Left colon (tissue), 2 donors: ENCODE measurements at regions not wholly inside any gene's neighbourhood (a gene's known extent, or its start where the extent isn't known, plus 50 kb on each side); places are given as distances from the start of the nearest gene placed in this dataset.

Experiments
- ATAC-seq: fragments of 200-7000 bp; cut with Tn5 transposase; one replicate; pipeline ENCODE4 v1.9.1; 2020; ENCODE audit warnings: mild to moderate bottlenecking, moderate library complexity
- DNase-seq, 2 donors: peaks; one replicate each; pipeline ENCODE4 v3.0.0-alpha.2; 2020
- intact Hi-C, 2 donors: fragments of 100-400 bp; cut with DNase I in 1 of 2; cut with micrococcal nuclease in 1 of 2; formaldehyde crosslinking; loops; one replicate each; pipeline versions ENCODE4 v1.11.2 to v1.14.0; 2022; cut with DNase I, micrococcal nuclease
- donor health status: DM: no; HTN: no; CAD: no.
- donor health status: DM: yes; HTN: yes; CAD: no.

DNA sequence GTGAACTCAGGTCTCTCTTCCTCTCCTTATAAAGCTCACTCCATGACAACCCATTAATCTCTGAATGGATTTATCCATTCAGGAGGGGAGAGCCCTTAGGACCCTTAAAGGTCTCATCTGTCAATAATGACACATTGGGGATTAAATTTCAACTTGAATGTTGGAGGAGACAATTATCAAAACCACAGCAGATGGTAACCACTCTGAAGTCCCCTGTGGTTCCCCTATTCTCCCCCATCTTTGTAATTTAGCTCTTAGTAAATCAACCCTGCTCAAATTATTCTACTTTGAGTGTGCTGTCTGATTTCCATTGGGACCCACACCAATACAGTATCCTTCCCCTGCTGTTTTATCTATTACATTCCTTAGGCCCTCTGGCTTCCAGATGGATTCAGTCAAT lies 72.0 kb upstream of the RAI14 start:
- intact Hi-C loops: no loop called here
- DNase-seq (no peak), ATAC-seq (no peak)

DNA sequence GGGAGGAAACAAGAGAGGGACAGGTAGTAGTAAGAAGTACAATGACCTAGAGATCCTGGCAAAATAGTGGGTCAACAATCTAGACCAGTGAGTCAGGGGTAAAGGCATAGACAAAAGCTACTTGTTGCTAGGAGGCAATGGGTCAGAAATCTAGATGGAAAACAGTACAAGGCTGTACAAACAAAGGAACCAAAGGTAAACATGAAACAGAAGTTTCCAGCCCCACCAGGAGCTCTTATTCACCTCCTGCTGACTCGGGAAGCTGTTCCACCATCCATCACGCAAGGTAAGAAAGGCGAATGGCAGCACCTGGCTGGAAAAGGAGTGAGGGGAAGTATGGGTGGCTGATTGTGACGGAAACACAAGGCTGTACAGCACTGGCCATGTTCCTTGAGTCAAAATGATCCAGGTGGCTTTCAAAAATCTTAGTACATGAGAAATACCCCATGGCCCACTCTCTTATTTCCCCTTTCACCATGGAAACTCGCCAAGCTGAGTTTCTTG lies 70.5 kb upstream of the RAI14 start:
- ATAC-seq: no peak
- intact Hi-C loops: no loop called here

DNA sequence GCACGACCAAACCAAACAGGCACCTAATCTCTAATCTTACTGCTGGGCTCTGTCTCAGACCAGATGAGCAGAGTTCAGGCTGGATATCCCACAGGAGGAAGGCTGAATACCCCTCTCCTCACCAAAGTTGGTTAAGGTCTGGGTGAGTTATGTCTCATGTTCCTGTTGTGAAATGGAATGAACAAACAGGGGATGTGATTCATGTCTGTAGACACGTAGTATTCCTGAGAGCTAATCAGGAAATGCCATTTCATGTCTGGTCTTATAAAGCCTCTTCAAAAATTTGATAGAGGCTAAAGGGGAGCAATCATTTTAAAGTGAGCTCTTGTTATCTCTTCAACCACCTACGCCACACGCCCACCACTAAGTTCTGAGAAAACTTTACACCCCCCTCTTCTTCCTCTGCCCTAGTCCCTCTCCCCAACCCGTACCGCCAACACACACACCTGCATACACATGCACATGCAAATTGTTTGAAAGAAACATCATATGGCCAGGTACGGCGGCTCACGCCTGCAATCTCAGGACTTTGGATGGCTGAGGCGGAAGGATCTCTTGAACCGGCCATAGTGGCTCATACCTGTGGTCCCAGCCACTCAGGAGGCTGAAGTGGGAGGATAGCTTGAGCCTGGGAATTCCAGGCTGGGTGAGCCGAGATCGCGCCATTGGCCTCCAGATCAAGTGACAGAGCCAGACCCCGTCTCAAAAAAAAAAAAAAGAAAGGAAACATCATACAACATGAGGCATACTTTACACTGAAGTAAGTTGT lies 69.8 kb upstream of the RAI14 start:
- DNase-seq (no peak), ATAC-seq (no peak)
- intact Hi-C loops: no loop called here

More for the DNA sequence above, 70.5 kb upstream of the RAI14 start:
- DNase-seq: no peak

DNA sequence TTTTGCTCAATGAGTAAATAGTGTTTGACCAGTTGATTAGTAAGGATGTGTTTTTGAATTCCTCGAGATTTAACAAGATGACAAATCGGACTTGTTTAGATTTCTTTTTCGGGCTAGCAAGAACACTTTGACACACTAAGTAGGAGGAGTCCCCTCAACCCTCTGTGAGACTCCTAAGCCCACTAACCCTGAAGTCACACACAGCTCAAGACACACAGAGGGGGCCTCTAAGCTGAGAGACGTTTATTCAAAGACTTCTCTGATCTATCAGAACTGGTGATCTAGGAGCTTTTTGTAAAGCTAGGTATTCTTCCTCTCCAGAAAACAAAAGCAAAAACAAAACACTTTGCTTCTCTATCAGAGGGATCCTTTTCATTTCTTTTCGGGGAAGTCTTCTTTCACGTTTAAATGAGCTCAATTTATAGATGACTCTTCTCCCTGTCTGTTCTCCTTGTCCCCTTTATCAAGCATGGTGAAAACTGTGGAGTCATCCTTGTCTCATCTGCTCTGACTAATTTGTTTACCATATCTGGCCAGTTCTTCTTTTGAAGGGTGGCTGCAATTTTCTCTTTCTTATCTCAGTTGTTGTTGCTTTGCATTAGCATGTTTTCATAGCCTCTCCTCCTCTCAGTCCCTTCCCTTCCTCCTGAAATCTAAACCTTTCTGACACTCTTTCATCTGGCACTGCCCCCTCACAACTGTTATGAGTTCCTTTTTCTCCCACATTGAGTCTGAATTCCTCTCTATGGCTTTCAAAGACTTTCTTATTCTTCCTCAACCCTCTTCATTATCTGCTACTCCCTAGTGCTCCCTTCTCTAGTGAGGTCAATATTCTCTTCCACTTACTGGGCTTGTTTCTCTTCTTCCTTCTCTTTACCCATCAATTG lies 68.5 kb upstream of the RAI14 start:
- intact Hi-C loops: no loop called here

DNA sequence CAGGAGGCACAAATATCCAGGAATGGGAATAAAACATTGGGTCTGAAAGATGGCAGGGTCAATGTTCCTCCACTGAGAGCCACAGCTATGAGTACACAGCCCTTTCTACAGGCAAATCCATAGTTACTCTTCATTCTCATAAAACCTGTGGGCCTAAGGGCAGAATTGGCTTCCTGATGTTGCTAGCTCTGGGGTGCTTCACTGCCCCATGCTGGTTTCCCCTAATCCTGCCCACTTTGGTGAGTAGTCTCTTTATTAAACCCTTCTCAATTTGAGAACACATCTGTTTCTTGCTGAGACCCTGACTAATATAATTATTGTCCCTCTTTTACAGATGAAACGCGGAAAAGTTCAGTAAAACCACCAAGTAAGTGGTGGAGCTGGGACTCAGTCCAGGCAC lies 66.3 kb upstream of the RAI14 start:
- DNase-seq (no peak), ATAC-seq (no peak)

More for the DNA sequence above, 68.5 kb upstream of the RAI14 start:
- ATAC-seq (no peak), DNase-seq (no peak)

DNA sequence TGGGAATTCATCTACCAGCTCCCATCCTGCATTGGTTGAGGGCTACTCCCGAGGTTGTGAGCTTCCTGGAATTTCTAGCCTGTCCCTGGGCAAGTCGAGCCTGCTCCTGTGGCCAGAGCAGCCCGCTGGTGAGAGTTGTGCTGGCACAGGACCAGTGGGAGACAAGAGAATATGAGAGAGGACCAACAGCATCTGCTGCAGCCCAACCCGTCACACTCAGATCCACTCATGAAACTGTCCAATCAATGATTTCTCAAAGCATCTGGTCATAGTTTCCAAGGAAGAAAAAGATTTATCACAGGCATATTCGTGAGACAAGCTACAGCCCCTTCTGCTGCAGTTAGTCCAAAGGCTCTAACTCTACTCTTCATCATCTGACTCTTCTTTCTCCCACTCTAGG lies 64.4 kb upstream of the RAI14 start:
- ATAC-seq (no peak), DNase-seq (no peak)
- intact Hi-C loops: no loop called here

More for the DNA sequence above, 66.3 kb upstream of the RAI14 start:
- intact Hi-C loops: no loop called here

DNA sequence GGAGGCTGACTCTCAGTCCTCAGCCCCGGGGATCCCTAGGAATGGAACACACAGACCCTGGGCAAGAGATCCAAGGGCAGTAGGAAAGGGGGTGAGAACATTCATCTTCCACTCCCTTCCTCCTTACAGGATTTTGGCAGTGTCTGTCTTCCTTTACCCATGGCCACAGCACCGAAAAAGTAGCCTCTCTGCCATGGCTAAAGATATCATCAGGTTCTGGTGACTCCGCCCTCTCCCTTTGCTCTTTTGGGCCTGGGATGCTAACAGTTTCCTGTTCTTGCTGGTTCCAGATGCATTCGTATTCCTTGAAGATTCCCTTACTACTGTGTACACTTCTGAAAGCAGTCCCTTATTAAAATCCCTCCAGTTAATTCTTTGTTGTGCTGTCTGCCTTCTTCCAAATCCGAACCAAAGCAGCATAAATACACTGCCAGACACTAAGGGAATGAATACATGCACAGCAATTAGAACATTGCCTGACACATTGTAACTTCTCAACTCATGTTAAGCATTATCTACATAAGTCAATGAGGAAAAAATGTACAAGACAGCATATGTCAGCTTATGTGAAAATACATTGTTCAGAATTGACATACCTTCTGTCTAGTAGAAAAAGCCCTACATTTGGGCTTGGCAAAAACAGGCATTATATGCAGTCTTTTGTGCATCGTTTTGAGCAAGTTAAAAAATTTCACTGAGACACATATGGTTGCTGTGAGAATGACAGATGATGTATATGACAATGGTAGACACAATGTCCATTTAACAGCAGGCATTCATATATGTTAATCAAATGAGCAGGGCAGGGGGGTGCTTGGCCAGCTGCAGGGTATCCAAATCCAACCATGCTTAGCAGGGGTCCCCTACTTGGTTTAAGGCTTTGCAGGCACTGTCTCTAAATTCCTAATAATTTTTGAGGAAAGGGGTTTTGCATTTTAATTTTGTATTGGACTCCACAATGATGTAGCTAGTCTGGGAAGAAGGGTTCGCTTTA lies 58.8 kb upstream of the RAI14 start:
- DNase-seq (no peak), ATAC-seq (no peak)
- intact Hi-C loops: no loop called here

DNA sequence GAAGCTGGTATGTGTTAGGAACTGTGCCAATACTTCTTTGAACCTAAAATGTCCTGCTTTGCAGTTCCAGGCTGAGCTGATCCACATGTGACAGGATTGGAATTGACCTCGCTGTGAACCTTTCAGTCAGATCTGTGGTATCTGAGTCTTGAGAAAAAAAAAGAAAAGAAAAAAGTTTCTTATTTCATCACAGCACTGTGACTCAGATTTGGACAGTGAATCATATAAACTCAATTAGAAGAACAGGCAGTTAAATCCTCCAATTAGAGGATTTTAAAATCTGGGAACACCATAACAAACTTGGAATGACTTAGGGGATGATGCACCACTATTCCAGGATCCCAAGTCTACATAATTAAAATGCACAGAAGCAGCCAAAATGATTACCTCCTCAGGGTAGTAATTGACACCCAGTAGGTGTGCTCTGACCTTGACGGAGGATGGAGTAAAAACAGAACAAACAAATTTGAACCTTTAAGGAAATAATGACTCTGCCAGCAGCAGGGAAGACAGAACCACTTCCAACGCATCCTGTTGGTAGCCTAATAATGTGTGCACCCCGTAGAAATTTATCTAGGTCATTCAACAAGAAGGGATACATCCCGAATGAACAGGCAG lies 57.8 kb upstream of the RAI14 start:
- no peak for DNase-seq
- no peak for ATAC-seq
- intact Hi-C loops: no loop called here

DNA sequence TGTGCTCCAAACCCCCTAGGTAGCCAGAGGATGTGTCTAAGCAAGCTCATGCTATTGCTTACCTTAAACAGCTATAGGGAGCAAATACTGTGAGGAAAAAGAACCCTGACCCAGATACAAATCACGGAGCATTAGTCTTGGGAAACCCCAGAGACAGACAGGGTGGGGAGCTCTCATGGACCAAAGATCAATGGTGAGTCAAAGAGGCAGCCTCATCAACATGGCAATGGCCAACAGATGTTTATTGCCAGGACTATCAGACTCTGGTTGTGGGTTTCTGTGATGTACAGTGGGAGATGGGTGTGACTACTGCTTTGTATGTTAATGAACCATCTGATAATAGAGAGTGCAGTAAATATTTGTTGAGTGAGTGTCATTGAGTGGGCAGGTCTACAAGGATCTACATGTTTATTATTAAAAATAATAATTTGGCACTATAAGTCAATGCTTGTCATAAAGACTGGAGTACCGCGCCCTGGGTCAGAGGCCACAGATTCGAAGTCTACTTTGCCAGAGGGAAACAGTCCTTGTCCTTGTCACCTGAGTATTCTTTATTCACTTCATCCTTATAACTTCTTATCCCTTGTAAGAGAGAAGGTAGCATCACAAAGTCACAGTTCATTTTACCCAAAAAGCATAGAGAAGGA lies 56.5 kb upstream of the RAI14 start:
- DNase-seq: peak in 1 of 2 donors; percentile 11
- ATAC-seq: peak; percentile 92

DNA sequence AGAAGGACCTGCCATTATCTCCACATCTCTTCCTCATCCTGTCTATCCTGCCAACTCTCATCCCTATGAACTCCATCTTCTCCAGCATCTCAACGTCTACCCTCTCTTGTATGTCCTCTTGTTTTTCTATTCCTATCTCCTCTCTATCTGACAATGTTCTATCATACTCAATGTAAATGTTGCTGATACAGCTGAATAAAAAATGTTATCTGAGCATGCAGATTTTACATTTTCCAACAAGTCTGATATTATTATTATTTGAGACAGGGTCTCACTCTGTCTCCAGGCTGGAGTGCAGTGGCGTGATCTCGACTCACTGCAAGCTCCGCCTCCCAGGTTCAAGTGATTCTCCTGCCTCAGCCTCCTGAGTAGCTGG lies 56.0 kb upstream of the RAI14 start:
- no peak for ATAC-seq
- intact Hi-C loops: no loop called here
- no peak for DNase-seq

More for the DNA sequence above, 56.5 kb upstream of the RAI14 start:
- intact Hi-C loops: no loop called here

DNA sequence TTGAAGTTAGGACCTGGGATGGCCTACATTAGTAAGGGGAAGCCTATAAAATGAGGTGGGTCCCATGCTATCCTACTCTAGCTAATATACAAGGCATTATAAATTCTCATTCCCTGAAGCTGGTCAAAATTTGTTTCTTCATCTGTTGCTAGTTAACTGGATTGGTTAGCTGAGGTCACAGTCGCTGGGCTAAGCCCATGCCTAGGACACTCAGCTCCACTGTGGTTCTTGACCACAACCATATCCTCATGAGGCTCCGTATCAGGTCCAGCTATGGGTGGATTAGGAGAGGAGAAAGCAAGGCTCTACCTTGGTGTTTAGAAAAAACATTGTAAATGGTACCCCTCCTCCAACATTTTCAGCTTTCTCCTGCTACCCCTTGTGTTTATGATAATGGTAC lies 52.8 kb upstream of the RAI14 start:
- no peak for ATAC-seq
- intact Hi-C loops: no loop called here
- no peak for DNase-seq

DNA sequence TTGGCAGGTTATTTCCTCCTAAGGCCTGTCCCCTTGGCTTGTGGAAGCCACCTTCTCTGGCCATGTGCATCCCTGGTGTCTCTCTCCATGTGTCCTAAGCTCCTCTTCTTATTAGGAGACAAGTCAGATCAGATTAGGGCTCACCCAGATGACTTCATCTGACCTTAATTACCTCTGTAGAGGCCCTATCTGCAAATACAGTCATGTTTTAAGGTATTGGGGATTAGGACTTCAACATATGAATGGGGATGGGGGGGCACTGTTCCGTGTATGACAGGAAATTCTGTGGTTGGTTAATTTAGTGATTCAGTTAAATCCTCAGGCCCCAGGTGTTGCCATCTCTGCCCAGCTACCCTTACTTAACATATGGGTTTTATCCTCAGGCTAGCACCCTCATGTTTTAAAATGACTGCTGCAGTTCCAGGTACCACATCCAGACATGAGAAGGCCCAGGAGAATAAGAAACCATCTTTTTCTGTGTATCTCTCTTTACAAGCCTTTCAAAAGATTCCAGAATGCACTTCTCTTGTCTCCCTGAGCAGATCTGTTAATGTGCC lies 51.9 kb upstream of the RAI14 start:
- no peak for ATAC-seq

DNA sequence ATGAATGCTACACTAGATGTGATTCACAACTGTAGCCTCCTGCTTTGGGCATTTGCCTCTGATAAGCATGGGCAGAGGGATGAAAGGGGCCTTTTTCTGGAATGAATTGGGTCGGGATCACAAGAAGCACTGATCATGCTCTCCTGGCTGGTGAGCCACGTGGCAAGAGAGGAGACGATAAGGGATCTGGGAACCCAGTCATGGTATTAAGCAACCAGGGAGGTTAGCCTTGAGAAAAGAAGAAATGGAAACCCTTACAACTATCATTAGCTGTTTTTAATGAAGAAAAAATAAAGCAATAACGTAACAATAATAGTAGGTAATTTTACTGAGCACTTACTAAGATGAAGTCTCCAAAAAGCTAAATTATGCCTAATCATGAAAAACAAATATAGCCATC lies 50.0 kb upstream of the RAI14 start:
- DNase-seq (no peak), ATAC-seq (no peak)
- intact Hi-C loops: no loop called here

More for the DNA sequence above, 51.9 kb upstream of the RAI14 start:
- intact Hi-C loops: no loop called here
- DNase-seq: no peak
